Activated naive CD4-positive, alpha-beta T cell treated with anti-CD3 and anti-CD28 coated beads, Interleukin-2, amount 10 ng/mL, durations not matched to agents 7 days and 5 days (primary cell): ENCODE measurements at regions not wholly inside any gene's neighbourhood (a gene's known extent, or its start where the extent isn't known, plus 50 kb on each side); places are given as distances from the start of the nearest gene placed in this dataset.
"Not testable (repeated sequence)": the region's sequence is repeated elsewhere in the genome, so short reads cannot be mapped to it uniquely, and the experiment has no call there.

Experiments
- CTCF ChIA-PET: fragments of 350-600 bp; sonication (Branson Sonifier 250); formaldehyde crosslinking; loops from one replicate; lab custom pipeline; 2021; ENCODE audit warnings: antibody characterized with exemption; lab: Charles Lee
- DNase-seq: peaks from one replicate; pipeline ENCODE4 v3.0.0-alpha.2; 2020
- H3K27ac Mint-ChIP-seq: one replicate; pipeline ENCODE4 v1.8.0; 2021; ENCODE audit warnings: mild to moderate bottlenecking, moderate library complexity, mixed read lengths
- H3K27me3 Mint-ChIP-seq: one replicate; pipeline ENCODE4 v1.8.0; 2021; ENCODE audit warnings: mild to moderate bottlenecking, mixed read lengths
- H3K36me3 Mint-ChIP-seq: one replicate; pipeline ENCODE4 v1.8.0; 2021; ENCODE audit warnings: mixed read lengths
- H3K4me1 Mint-ChIP-seq: one replicate; pipeline ENCODE4 v1.8.0; 2021; ENCODE audit warnings: mixed read lengths
- H3K4me3 Mint-ChIP-seq: one replicate; pipeline ENCODE4 v1.8.0; 2021; ENCODE audit warnings: mild to moderate bottlenecking, moderate library complexity, mixed read lengths
- H3K9me3 Mint-ChIP-seq: one replicate; pipeline ENCODE4 v1.8.0; 2021; ENCODE audit warnings: mixed read lengths

GRCh38 chr1:83473986-83474385, 524.9 kb downstream of the TTLL7 start:
- CTCF ChIA-PET, H3K4me3 Mint-ChIP-seq, DNase-seq, H3K4me1 Mint-ChIP-seq, H3K36me3 Mint-ChIP-seq, H3K27me3 Mint-ChIP-seq, H3K27ac Mint-ChIP-seq, H3K9me3 Mint-ChIP-seq: not testable (repeated sequence)

- CTCF ChIA-PET, H3K27me3 Mint-ChIP-seq, H3K27ac Mint-ChIP-seq, DNase-seq, H3K36me3 Mint-ChIP-seq, H3K4me3 Mint-ChIP-seq, H3K4me1 Mint-ChIP-seq, H3K9me3 Mint-ChIP-seq: not testable (repeated sequence)
These were observed 526.9 kb downstream of the TTLL7 start for GRCh38 chr1:83472066-83472465.

- H3K4me1 Mint-ChIP-seq, DNase-seq, CTCF ChIA-PET, H3K4me3 Mint-ChIP-seq, H3K27ac Mint-ChIP-seq, H3K36me3 Mint-ChIP-seq, H3K27me3 Mint-ChIP-seq, H3K9me3 Mint-ChIP-seq: not testable (repeated sequence)
These were observed 527.7 kb downstream of the TTLL7 start for GRCh38 chr1:83471272-83471671.

- H3K27me3 Mint-ChIP-seq, H3K4me1 Mint-ChIP-seq, H3K4me3 Mint-ChIP-seq, H3K27ac Mint-ChIP-seq, H3K9me3 Mint-ChIP-seq, DNase-seq, CTCF ChIA-PET, H3K36me3 Mint-ChIP-seq: not testable (repeated sequence)
These were observed 530.6 kb downstream of the TTLL7 start for GRCh38 chr1:83468336-83468735.

GRCh38 chr1:83457735-83458248, 541.1 kb downstream of the TTLL7 start:
- DNase-seq, H3K27ac Mint-ChIP-seq, H3K36me3 Mint-ChIP-seq, H3K9me3 Mint-ChIP-seq, H3K27me3 Mint-ChIP-seq, H3K4me3 Mint-ChIP-seq, CTCF ChIA-PET: not testable (repeated sequence)
- peaks cover 12% of the 10 kb centered on the region for H3K4me1 Mint-ChIP-seq

GRCh38 chr1:83457281-83457680, 541.7 kb downstream of the TTLL7 start:
- H3K36me3 Mint-ChIP-seq, H3K4me3 Mint-ChIP-seq, H3K27ac Mint-ChIP-seq, H3K27me3 Mint-ChIP-seq, CTCF ChIA-PET, DNase-seq, H3K9me3 Mint-ChIP-seq: not testable (repeated sequence)
- peaks cover 12% of the 10 kb centered on the region for H3K4me1 Mint-ChIP-seq

- H3K4me3 Mint-ChIP-seq, result peak overlapping the region; percentile 21
- H3K4me1 Mint-ChIP-seq, result peaks cover 17% of the 10 kb centered on the region
- H3K27ac Mint-ChIP-seq, result not testable (repeated sequence)
These were observed 543.2 kb downstream of the TTLL7 start for GRCh38 chr1:83455753-83456152.

GRCh38 chr1:83445873-83446272, 553.1 kb downstream of the TTLL7 start:
- H3K4me1 Mint-ChIP-seq, DNase-seq, CTCF ChIA-PET, H3K4me3 Mint-ChIP-seq, H3K27me3 Mint-ChIP-seq, H3K27ac Mint-ChIP-seq, H3K36me3 Mint-ChIP-seq, H3K9me3 Mint-ChIP-seq: not testable (repeated sequence)

More at GRCh38 chr1:83455753-83456152, 543.2 kb downstream of the TTLL7 start:
- CTCF ChIA-PET, DNase-seq, H3K27me3 Mint-ChIP-seq, H3K9me3 Mint-ChIP-seq, H3K36me3 Mint-ChIP-seq: not testable (repeated sequence)

GRCh38 chr1:83442412-83442811, 556.5 kb downstream of the TTLL7 start:
- CTCF ChIA-PET, H3K9me3 Mint-ChIP-seq, DNase-seq, H3K36me3 Mint-ChIP-seq, H3K4me1 Mint-ChIP-seq, H3K27ac Mint-ChIP-seq, H3K27me3 Mint-ChIP-seq, H3K4me3 Mint-ChIP-seq: not testable (repeated sequence)

GRCh38 chr1:83440586-83440985, 558.3 kb downstream of the TTLL7 start:
- H3K27me3 Mint-ChIP-seq, H3K4me3 Mint-ChIP-seq, H3K27ac Mint-ChIP-seq, H3K36me3 Mint-ChIP-seq, H3K9me3 Mint-ChIP-seq, DNase-seq, CTCF ChIA-PET, H3K4me1 Mint-ChIP-seq: not testable (repeated sequence)

- H3K27ac Mint-ChIP-seq, result not testable (repeated sequence)
These were observed 558.9 kb downstream of the TTLL7 start for GRCh38 chr1:83440021-83440420.

GRCh38 chr1:83438316-83438715, 560.6 kb downstream of the TTLL7 start:
- H3K27ac Mint-ChIP-seq, H3K36me3 Mint-ChIP-seq, H3K4me1 Mint-ChIP-seq, H3K4me3 Mint-ChIP-seq, H3K27me3 Mint-ChIP-seq, DNase-seq, CTCF ChIA-PET, H3K9me3 Mint-ChIP-seq: not testable (repeated sequence)

More at GRCh38 chr1:83440021-83440420, 558.9 kb downstream of the TTLL7 start:
- DNase-seq, H3K36me3 Mint-ChIP-seq, H3K9me3 Mint-ChIP-seq, H3K27me3 Mint-ChIP-seq, H3K4me3 Mint-ChIP-seq, CTCF ChIA-PET, H3K4me1 Mint-ChIP-seq: not testable (repeated sequence)

GRCh38 chr1:83435336-83435735, 563.6 kb downstream of the TTLL7 start:
- H3K36me3 Mint-ChIP-seq, H3K9me3 Mint-ChIP-seq, H3K27me3 Mint-ChIP-seq, H3K4me1 Mint-ChIP-seq, H3K4me3 Mint-ChIP-seq, DNase-seq, H3K27ac Mint-ChIP-seq, CTCF ChIA-PET: not testable (repeated sequence)

GRCh38 chr1:83427566-83427965, 571.4 kb downstream of the TTLL7 start:
- H3K27ac Mint-ChIP-seq, H3K36me3 Mint-ChIP-seq, H3K27me3 Mint-ChIP-seq, H3K4me1 Mint-ChIP-seq, H3K9me3 Mint-ChIP-seq, H3K4me3 Mint-ChIP-seq, CTCF ChIA-PET, DNase-seq: not testable (repeated sequence)

- DNase-seq, H3K27me3 Mint-ChIP-seq, H3K4me3 Mint-ChIP-seq, CTCF ChIA-PET, H3K4me1 Mint-ChIP-seq, H3K36me3 Mint-ChIP-seq, H3K9me3 Mint-ChIP-seq, H3K27ac Mint-ChIP-seq: not testable (repeated sequence)
These were observed 575.5 kb downstream of the TTLL7 start for GRCh38 chr1:83423382-83423781.

GRCh38 chr1:83418558-83418957, 580.4 kb downstream of the TTLL7 start:
- no peaks in the 10 kb centered on the region for H3K36me3 Mint-ChIP-seq
- H3K27ac Mint-ChIP-seq, result no peak overlapping the region
- H3K9me3 Mint-ChIP-seq, result no peaks in the 10 kb centered on the region
- no peak overlapping the region for H3K4me3 Mint-ChIP-seq
- DNase-seq, result no peak
- H3K4me1 Mint-ChIP-seq, result no peaks in the 10 kb centered on the region
- CTCF ChIA-PET, result no interaction called here
- no peaks in the 10 kb centered on the region for H3K27me3 Mint-ChIP-seq
